ENCODE measurements at regions not wholly inside any gene's neighbourhood (a gene's known extent, or its start where the extent isn't known, plus 50 kb on each side); places are given as distances from the start of the nearest gene placed in this dataset.

GRCh38 chr6:153563001-153563400 lies 431.9 kb upstream of the RGS17 start:
- no peaks in the 10 kb centered on the region for H3K9me3 ChIP-seq
- WGBS, result 89% methylated on average over 5 of the region's 5 CpGs

DNA sequence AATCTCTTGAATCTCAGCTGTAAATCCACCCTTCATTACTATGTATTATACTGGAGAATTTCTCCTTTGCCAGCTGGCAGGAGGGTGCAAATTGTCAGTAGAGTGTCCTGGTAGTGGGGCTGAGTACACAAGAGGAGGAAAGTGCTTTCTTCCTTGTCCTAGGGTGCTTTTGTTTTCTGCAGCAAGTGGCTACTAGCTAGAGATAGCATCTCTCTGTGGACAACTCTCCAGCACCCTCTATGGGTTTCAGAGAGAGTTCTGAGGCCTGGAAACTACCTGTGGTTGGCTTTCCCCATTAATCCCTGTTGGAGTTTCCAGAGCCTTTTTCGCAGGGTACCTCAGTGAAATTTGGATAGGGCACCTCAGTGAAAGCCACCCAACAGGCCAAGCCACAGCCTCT lies 422.5 kb upstream of the RGS17 start:
- no peak for DNase-seq (ENCODE audit: low spot score)
- TF ChIP-seq CTCF (IDR thresholded peaks at IDR 0.05), result no peak
- no peak for TF ChIP-seq POLR2A (IDR thresholded peaks at IDR 0.05)
- no peak for TF ChIP-seq POLR2AphosphoS5 (IDR thresholded peaks at IDR 0.05)
- Histone ChIP-seq H3K27me3 (replicated peaks; ENCODE audit: insufficient read depth) (no peaks in the 10 kb centered on the region), H3K4me3 (no peak overlapping the region), H3K9me3 (no peaks in the 10 kb centered on the region), H3K36me3 (no peaks in the 10 kb centered on the region), H3K27ac (no peak overlapping the region), H3K4me1 (replicated peaks) (no peaks in the 10 kb centered on the region)
- intact Hi-C loops (cut with DNase I), result no loop called here
- WGBS, result 69% methylated on average over 1 of the region's 1 CpG

More at GRCh38 chr6:153563001-153563400, 431.9 kb upstream of the RGS17 start:
- no peak for TF ChIP-seq POLR2AphosphoS5 (IDR thresholded peaks at IDR 0.05)
- no peak for TF ChIP-seq CTCF (IDR thresholded peaks at IDR 0.05)
- TF ChIP-seq POLR2A (IDR thresholded peaks at IDR 0.05), result no peak
- intact Hi-C loops (cut with DNase I), result no loop called here
- H3K4me1 ChIP-seq (replicated peaks), result no peaks in the 10 kb centered on the region
- H3K4me3 ChIP-seq, result no peak overlapping the region
- no peak overlapping the region for H3K27ac ChIP-seq
- H3K27me3 ChIP-seq (replicated peaks; ENCODE audit: insufficient read depth), result no peaks in the 10 kb centered on the region
- no peaks in the 10 kb centered on the region for H3K36me3 ChIP-seq
- DNase-seq (ENCODE audit: low spot score), result no peak

DNA sequence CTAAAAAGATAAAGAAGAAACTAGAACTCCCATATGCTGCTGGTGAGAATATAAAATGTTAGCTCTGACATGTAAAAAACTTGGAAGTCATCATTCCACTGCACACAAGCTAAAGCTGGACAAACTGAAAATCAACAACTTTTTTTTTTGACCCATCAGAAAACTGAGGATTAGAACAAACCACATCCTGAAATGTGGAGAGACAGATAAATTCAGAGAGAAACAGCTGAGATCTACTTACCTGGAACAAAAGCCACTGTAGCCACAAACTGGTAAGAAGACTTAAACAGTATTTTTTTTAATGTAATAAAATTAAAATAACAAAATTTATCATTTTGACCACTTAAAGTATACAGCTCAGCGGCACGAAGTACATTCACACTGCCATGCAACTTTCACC lies 408.5 kb upstream of the RGS17 start:
- Histone ChIP-seq H3K27me3 (replicated peaks; ENCODE audit: insufficient read depth) (no peaks in the 10 kb centered on the region), H3K4me1 (replicated peaks) (no peaks in the 10 kb centered on the region), H3K36me3 (no peaks in the 10 kb centered on the region), H3K4me3 (no peak overlapping the region), H3K27ac (no peak overlapping the region), H3K9me3 (no peaks in the 10 kb centered on the region)
- 87% methylated on average over 2 of the region's 2 CpGs for WGBS
- no peak for DNase-seq (ENCODE audit: low spot score)
- intact Hi-C loops (cut with DNase I), result no loop called here
- TF ChIP-seq POLR2A (IDR thresholded peaks at IDR 0.05) (no peak), POLR2AphosphoS5 (IDR thresholded peaks at IDR 0.05) (no peak), CTCF (IDR thresholded peaks at IDR 0.05) (no peak)

DNA sequence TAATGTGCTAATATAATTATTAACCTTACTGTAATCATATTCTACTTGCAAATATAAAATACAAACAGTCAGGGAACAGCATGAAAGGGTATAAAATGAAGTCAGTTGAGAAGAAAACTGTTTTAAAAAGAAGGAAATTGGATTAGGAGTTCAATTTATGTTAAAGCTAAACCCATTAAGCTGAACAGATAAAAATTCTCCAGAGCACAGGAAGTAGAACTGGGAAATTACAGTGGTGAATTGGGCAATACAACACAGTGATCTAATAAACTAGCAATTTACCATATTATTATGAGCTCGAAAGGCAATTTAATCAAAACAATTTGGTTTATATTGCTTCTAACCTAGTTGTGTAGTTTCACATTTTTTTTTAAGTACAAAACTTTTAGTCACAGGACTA lies 407.4 kb upstream of the RGS17 start:
- H3K27me3 ChIP-seq (replicated peaks; ENCODE audit: insufficient read depth), result no peaks in the 10 kb centered on the region
- no peak overlapping the region for H3K4me3 ChIP-seq
- H3K36me3 ChIP-seq, result no peaks in the 10 kb centered on the region
- intact Hi-C loops (cut with DNase I), result no loop called here
- no peaks in the 10 kb centered on the region for H3K9me3 ChIP-seq
- WGBS, result 76% methylated on average over 1 of the region's 1 CpG
- TF ChIP-seq POLR2A (IDR thresholded peaks at IDR 0.05) (no peak), POLR2AphosphoS5 (IDR thresholded peaks at IDR 0.05) (no peak), CTCF (IDR thresholded peaks at IDR 0.05) (no peak)
- DNase-seq (ENCODE audit: low spot score), result no peak
- H3K27ac ChIP-seq, result no peak overlapping the region
- no peaks in the 10 kb centered on the region for H3K4me1 ChIP-seq (replicated peaks)

- intact Hi-C loops (cut with DNase I), result no loop called here
- TF ChIP-seq POLR2A (IDR thresholded peaks at IDR 0.05) (no peak), CTCF (IDR thresholded peaks at IDR 0.05) (no peak), POLR2AphosphoS5 (IDR thresholded peaks at IDR 0.05) (no peak)
- Histone ChIP-seq H3K36me3 (no peaks in the 10 kb centered on the region), H3K4me3 (no peak overlapping the region), H3K4me1 (replicated peaks) (no peaks in the 10 kb centered on the region), H3K9me3 (no peaks in the 10 kb centered on the region), H3K27me3 (replicated peaks; ENCODE audit: insufficient read depth) (no peaks in the 10 kb centered on the region), H3K27ac (no peak overlapping the region)
- WGBS, result 57% methylated on average over 1 of the region's 1 CpG
- DNase-seq (ENCODE audit: low spot score), result no peak
These were observed 406.3 kb upstream of the RGS17 start for GRCh38 chr6:153537422-153537821.

Measured in prostate gland (tissue), 2 donors.